ENCODE measurements at regions not wholly inside any gene's neighbourhood (a gene's known extent, or its start where the extent isn't known, plus 50 kb on each side); places are given as distances from the start of the nearest gene placed in this dataset.

DNA sequence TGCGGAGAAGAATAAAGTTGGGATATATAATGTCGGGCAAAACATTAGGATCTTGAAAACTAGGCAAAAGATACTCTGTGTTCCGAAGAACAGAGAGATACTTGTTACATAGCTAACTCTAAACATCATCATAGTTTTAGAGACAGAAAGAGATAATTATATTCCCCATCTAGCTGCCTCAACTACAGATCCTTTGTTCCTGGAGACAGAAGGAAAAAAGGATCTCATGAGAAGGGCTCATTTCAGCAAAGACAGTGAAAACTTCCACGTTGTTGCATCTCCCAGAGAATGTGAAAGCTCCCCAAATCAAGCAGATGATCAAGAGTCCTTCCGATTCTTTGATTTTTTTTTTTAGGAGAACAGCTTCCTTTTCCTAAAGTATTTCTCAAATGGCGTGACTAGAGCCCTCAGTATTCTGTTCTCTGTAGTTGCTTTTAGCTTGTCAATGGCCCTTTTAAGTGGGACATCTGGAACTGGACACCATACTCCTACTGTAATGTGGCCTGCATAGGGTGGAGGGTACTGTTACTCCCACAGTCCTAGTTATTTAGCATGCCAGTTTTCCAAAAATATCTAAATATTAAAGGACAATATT is 1048.2 kb downstream of the TTLL7 start:
- Histone ChIP-seq H3K4me1 (ENCODE audit: control insufficient read depth, insufficient read depth, low read length) (no peaks in the 10 kb centered on the region), H3K27me3 (replicated peaks in 1 of 2; ENCODE audit: control insufficient read depth in 2 of 2, insufficient read depth in 2 of 2, low read length in 1 of 2) (no peaks in the 10 kb centered on the region), H3K9ac (ENCODE audit: control insufficient read depth, insufficient read depth, low read length) (no peak overlapping the region), H3K36me3 (ENCODE audit: control insufficient read depth in 2 of 2, insufficient read depth in 2 of 2, low read length in 1 of 2) (no peaks in the 10 kb centered on the region), H3K9me3 (replicated peaks; ENCODE audit: control insufficient read depth, insufficient read depth, low read length) (no peaks in the 10 kb centered on the region), H3K79me2 (ENCODE audit: control insufficient read depth, insufficient read depth, low read length) (no peaks in the 10 kb centered on the region), H3K4me3 (no peak overlapping the region), H3K4me2 (ENCODE audit: control insufficient read depth, insufficient read depth) (no peak overlapping the region), H3K27ac (ENCODE audit: control insufficient read depth, insufficient read depth) (no peak overlapping the region), H4K20me1 (ENCODE audit: control insufficient read depth, insufficient read depth) (no peaks in the 10 kb centered on the region), H2AFZ (ENCODE audit: control insufficient read depth, low read depth, low read length) (no peak overlapping the region)
- DNase-seq (ENCODE audit: low read depth, low spot score) (no peak), FAIRE-seq (no peak), ATAC-seq (no peak)
- intact Hi-C loops (cut with micrococcal nuclease; ENCODE audit: unreplicated experiment) (no loop called here), in situ Hi-C loops (cut with MboI) (no loop called here)
- SMC1A ChIA-PET (ENCODE audit: uncharacterized antibody, unreplicated experiment), result interaction anchor here (0.6 kb wide), 1 partner anchor 175 kb away, joined by 3 read pairs; no protein-coding TSS in a partner anchor
- RAD21 ChIA-PET (ENCODE audit: unreplicated experiment), result no interaction called here
- TF ChIP-seq MYB (IDR thresholded peaks at IDR 0.05; ENCODE audit: borderline replicate concordance, low read depth, low read length) (no peak), NFXL1 (IDR thresholded peaks at IDR 0.05; ENCODE audit: borderline replicate concordance) (no peak), USF2 (IDR thresholded peaks at IDR 0.05; ENCODE audit: borderline replicate concordance, low read depth, low read length) (no peak), POLR2AphosphoS5 (IDR thresholded peaks at IDR 0.05; ENCODE audit: low read length) (no peak), MYC (IDR thresholded peaks at IDR 0.05; ENCODE audit: insufficient read depth, insufficient read length, insufficient replicate concordance, low read length, severe bottlenecking) (no peak), LARP7 (IDR thresholded peaks at IDR 0.05) (no peak), ZNF622 (IDR thresholded peaks at IDR 0.05) (no peak), ATF3 (IDR thresholded peaks at IDR 0.05; ENCODE audit: borderline replicate concordance, extremely low read depth, low read depth, low read length) (no peak), HDGF (IDR thresholded peaks at IDR 0.05) (no peak), CBX3 (IDR thresholded peaks at IDR 0.05; ENCODE audit: borderline replicate concordance, low read depth) (no peak), CTCF (IDR thresholded peaks at IDR 0.05 in 2 of 3, conservative IDR thresholded peaks at IDR 0.05 in 1 of 3; ENCODE audit: control insufficient read depth in 2 of 3, extremely low read depth in 1 of 3, insufficient read depth in 1 of 3, low read depth in 3 of 3, low read length in 3 of 3) (no peak), POU2F2 (IDR thresholded peaks at IDR 0.05; ENCODE audit: borderline replicate concordance, low read depth, low read length) (no peak), PAX5 (IDR thresholded peaks at IDR 0.05; ENCODE audit: borderline replicate concordance, low read depth, low read length) (no peak), IKZF1 (conservative IDR thresholded peaks at IDR 0.05) (no peak), KLF5 (IDR thresholded peaks at IDR 0.05; ENCODE audit: partially characterized antibody) (no peak), TCF3 (IDR thresholded peaks at IDR 0.05; ENCODE audit: borderline replicate concordance, insufficient read depth, low read depth, low read length) (no peak), ZSCAN29 (IDR thresholded peaks at IDR 0.05) (no peak), SRF (IDR thresholded peaks at IDR 0.05; ENCODE audit: low read depth in 2 of 2, low read length in 2 of 2) (no peak)
- TF ChIP-seq, protein P1, sequence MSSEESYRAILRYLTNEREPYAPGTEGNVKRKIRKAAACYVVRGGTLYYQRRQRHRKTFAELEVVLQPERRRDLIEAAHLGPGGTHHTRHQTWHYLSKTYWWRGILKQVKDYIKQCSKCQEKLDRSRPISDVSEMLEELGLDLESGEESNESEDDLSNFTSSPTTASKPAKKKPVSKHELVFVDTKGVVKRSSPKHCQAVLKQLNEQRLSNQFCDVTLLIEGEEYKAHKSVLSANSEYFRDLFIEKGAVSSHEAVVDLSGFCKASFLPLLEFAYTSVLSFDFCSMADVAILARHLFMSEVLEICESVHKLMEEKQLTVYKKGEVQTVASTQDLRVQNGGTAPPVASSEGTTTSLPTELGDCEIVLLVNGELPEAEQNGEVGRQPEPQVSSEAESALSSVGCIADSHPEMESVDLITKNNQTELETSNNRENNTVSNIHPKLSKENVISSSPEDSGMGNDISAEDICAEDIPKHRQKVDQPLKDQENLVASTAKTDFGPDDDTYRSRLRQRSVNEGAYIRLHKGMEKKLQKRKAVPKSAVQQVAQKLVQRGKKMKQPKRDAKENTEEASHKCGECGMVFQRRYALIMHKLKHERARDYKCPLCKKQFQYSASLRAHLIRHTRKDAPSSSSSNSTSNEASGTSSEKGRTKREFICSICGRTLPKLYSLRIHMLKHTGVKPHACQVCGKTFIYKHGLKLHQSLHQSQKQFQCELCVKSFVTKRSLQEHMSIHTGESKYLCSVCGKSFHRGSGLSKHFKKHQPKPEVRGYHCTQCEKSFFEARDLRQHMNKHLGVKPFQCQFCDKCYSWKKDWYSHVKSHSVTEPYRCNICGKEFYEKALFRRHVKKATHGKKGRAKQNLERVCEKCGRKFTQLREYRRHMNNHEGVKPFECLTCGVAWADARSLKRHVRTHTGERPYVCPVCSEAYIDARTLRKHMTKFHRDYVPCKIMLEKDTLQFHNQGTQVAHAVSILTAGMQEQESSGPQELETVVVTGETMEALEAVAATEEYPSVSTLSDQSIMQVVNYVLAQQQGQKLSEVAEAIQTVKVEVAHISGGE (CRISPR knock-in tag; IDR thresholded peaks at IDR 0.05), result no peak
- CTCF ChIA-PET, result interaction anchor here (0.7 to 1.1 kb wide), 2 partner anchors 15 to 113 kb away, joined by 3 read pairs; no protein-coding TSS in a partner anchor
- no TSS peak for BruUV-seq (replicated peaks)
- POLR2A ChIA-PET, result no interaction called here
- 23% methylated on average over 6 of the region's 6 CpGs for WGBS (ENCODE audit: insufficient coverage, insufficient replicate concordance, low lambda C conversion rate, missing lambda C conversion rate)
